ENCODE measurements at regions not wholly inside any gene's neighbourhood (a gene's known extent, or its start where the extent isn't known, plus 50 kb on each side); places are given as distances from the start of the nearest gene placed in this dataset.

GRCh38 chrX:40495659-40496058 is 85.1 kb upstream of the ATP6AP2 start:
- H3K27ac ChIP-seq (ENCODE audit: low read depth in 2 of 2, low read length in 2 of 2): no peak overlapping the region
- no peaks in the 10 kb centered on the region for H3K36me3 ChIP-seq (ENCODE audit: control insufficient read depth in 2 of 3, insufficient read depth in 3 of 3, low read length in 3 of 3)
- H3K9me3 ChIP-seq (ENCODE audit: control insufficient read depth in 2 of 3, insufficient read depth in 1 of 3, low read length in 3 of 3): no peaks in the 10 kb centered on the region
- no peak overlapping the region for H3K4me3 ChIP-seq (ENCODE audit: low read length in 3 of 3)
- no peak overlapping the region for H3K9ac ChIP-seq (ENCODE audit: low read length in 3 of 3)
- intact Hi-C loops (cut with DNase I): no loop called here
- H3K4me1 ChIP-seq (ENCODE audit: control insufficient read depth in 2 of 3, insufficient read depth in 2 of 3, low read depth in 1 of 3, low read length in 3 of 3): no peaks in the 10 kb centered on the region
- no peak for DNase-seq
- no peaks in the 10 kb centered on the region for H3K27me3 ChIP-seq (ENCODE audit: control insufficient read depth, insufficient read depth, low read length)
- FAIRE-seq: no peak
- TF ChIP-seq CTCF (IDR thresholded peaks at IDR 0.05; ENCODE audit: borderline replicate concordance, extremely low read depth, insufficient read depth): no peak

GRCh38 chrX:40494005-40494404 is 86.8 kb upstream of the ATP6AP2 start:
- no peaks in the 10 kb centered on the region for H3K9me3 ChIP-seq (ENCODE audit: control insufficient read depth in 2 of 3, insufficient read depth in 1 of 3, low read length in 3 of 3)
- no peak overlapping the region for H3K9ac ChIP-seq (ENCODE audit: low read length in 3 of 3)
- H3K4me1 ChIP-seq (ENCODE audit: control insufficient read depth in 2 of 3, insufficient read depth in 2 of 3, low read depth in 1 of 3, low read length in 3 of 3): no peaks in the 10 kb centered on the region
- no peaks in the 10 kb centered on the region for H3K36me3 ChIP-seq (ENCODE audit: control insufficient read depth in 2 of 3, insufficient read depth in 3 of 3, low read length in 3 of 3)
- no peak overlapping the region for H3K4me3 ChIP-seq (ENCODE audit: low read length in 3 of 3)
- TF ChIP-seq CTCF (IDR thresholded peaks at IDR 0.05; ENCODE audit: borderline replicate concordance, extremely low read depth, insufficient read depth): no peak
- no peak overlapping the region for H3K27ac ChIP-seq (ENCODE audit: low read depth in 2 of 2, low read length in 2 of 2)
- DNase-seq (no peak), FAIRE-seq (no peak)
- H3K27me3 ChIP-seq (ENCODE audit: control insufficient read depth, insufficient read depth, low read length): peaks cover 2% of the 10 kb centered on the region
- intact Hi-C loops (cut with DNase I): no loop called here

GRCh38 chrX:40488296-40488695 is 92.5 kb upstream of the ATP6AP2 start:
- Histone ChIP-seq H3K4me1 (ENCODE audit: control insufficient read depth in 2 of 3, insufficient read depth in 2 of 3, low read depth in 1 of 3, low read length in 3 of 3) (no peaks in the 10 kb centered on the region), H3K9me3 (ENCODE audit: control insufficient read depth in 2 of 3, insufficient read depth in 1 of 3, low read length in 3 of 3) (no peaks in the 10 kb centered on the region), H3K36me3 (ENCODE audit: control insufficient read depth in 2 of 3, insufficient read depth in 3 of 3, low read length in 3 of 3) (no peaks in the 10 kb centered on the region), H3K9ac (ENCODE audit: low read length in 3 of 3) (no peak overlapping the region), H3K4me3 (ENCODE audit: low read length in 3 of 3) (no peak overlapping the region), H3K27me3 (ENCODE audit: control insufficient read depth, insufficient read depth, low read length) (peaks cover 2% of the 10 kb centered on the region), H3K27ac (ENCODE audit: low read depth in 2 of 2, low read length in 2 of 2) (no peak overlapping the region)
- DNase-seq (no peak), FAIRE-seq (no peak)
- intact Hi-C loops (cut with DNase I): no loop called here
- no peak for TF ChIP-seq CTCF (IDR thresholded peaks at IDR 0.05; ENCODE audit: borderline replicate concordance, extremely low read depth, insufficient read depth)

GRCh38 chrX:40485973-40486372 is 94.8 kb upstream of the ATP6AP2 start:
- FAIRE-seq (no peak), DNase-seq (no peak)
- TF ChIP-seq CTCF (IDR thresholded peaks at IDR 0.05; ENCODE audit: borderline replicate concordance, extremely low read depth, insufficient read depth): no peak
- intact Hi-C loops (cut with DNase I): no loop called here
- Histone ChIP-seq H3K9me3 (ENCODE audit: control insufficient read depth in 2 of 3, insufficient read depth in 1 of 3, low read length in 3 of 3) (no peaks in the 10 kb centered on the region), H3K9ac (ENCODE audit: low read length in 3 of 3) (no peak overlapping the region), H3K27me3 (ENCODE audit: control insufficient read depth, insufficient read depth, low read length) (peaks cover 4% of the 10 kb centered on the region), H3K27ac (ENCODE audit: low read depth in 2 of 2, low read length in 2 of 2) (no peak overlapping the region), H3K4me3 (ENCODE audit: low read length in 3 of 3) (no peak overlapping the region), H3K4me1 (ENCODE audit: control insufficient read depth in 2 of 3, insufficient read depth in 2 of 3, low read depth in 1 of 3, low read length in 3 of 3) (no peaks in the 10 kb centered on the region), H3K36me3 (ENCODE audit: control insufficient read depth in 2 of 3, insufficient read depth in 3 of 3, low read length in 3 of 3) (no peaks in the 10 kb centered on the region)

Measured in kidney (tissue), 13 donors.